GM23338 (cell line): ENCODE measurements at regions not wholly inside any gene's neighbourhood (a gene's known extent, or its start where the extent isn't known, plus 50 kb on each side); places are given as distances from the start of the nearest gene placed in this dataset.

Source experiments
- ATAC-seq: fragments of 200-7000 bp; cut with Tn5 transposase; 3 replicates; pipeline ENCODE4 v1.9.1; 2020
- DNase-seq: peaks from one replicate; pipeline ENCODE4 v3.0.0-alpha.2; 2015; ENCODE audit warnings: low spot score
- H2AFZ ChIP-seq: fragments of 200-600 bp; sonication (generic); 2 replicates; pipeline ENCODE4 v1.8.0; 2016; ENCODE audit warnings: antibody characterized with exemption, mild to moderate bottlenecking, moderate library complexity
- H3F3A ChIP-seq: fragments of 200-600 bp; sonication (generic); replicated peaks from 2 replicates; pipeline ENCODE4 v1.8.0; 2017; ENCODE audit warnings: antibody characterized with exemption, mixed run types, low read depth
- H3K27ac ChIP-seq: fragments of 200-600 bp; sonication (generic); 2 replicates; pipeline ENCODE4 v1.6.1; 2016; ENCODE audit warnings: low read depth
- H3K27me3 ChIP-seq: fragments of 200-600 bp; sonication (generic); 2 replicates; pipeline ENCODE4 v1.8.0; 2016; ENCODE audit warnings: mild to moderate bottlenecking, mixed run types, moderate library complexity; ENCODE audit not compliant: insufficient read depth
- H3K36me3 ChIP-seq: fragments of 200-600 bp; sonication (generic); 2 replicates; pipeline ENCODE4 v1.8.0; 2016; ENCODE audit warnings: mild to moderate bottlenecking; ENCODE audit not compliant: insufficient read depth
- H3K4me1 ChIP-seq: fragments of 200-600 bp; sonication (generic); 2 replicates; pipeline ENCODE4 v1.8.0; 2016; ENCODE audit warnings: mild to moderate bottlenecking, moderate library complexity; ENCODE audit not compliant: insufficient read depth
- H3K4me2 ChIP-seq: fragments of 200-600 bp; sonication (generic); 2 replicates; pipeline ENCODE4 v1.7.1; 2017; ENCODE audit warnings: mixed run types
- H3K4me3 ChIP-seq: fragments of 200-600 bp; sonication (generic); 2 replicates; pipeline ENCODE4 v1.6.1; 2016; ENCODE audit warnings: mixed run types
- H3K79me2 ChIP-seq: fragments of 200-600 bp; sonication (generic); replicated peaks from 2 replicates; pipeline ENCODE4 v1.8.0; 2017; ENCODE audit warnings: mild to moderate bottlenecking; ENCODE audit not compliant: insufficient read depth
- H3K9me2 ChIP-seq: fragments of 200-600 bp; sonication (generic); 2 replicates; pipeline ENCODE4 v1.8.0; 2017; ENCODE audit not compliant: insufficient read depth
- H4K20me1 ChIP-seq: fragments of 200-600 bp; sonication (generic); replicated peaks from 2 replicates; pipeline ENCODE4 v1.8.0; 2017; ENCODE audit warnings: mild to moderate bottlenecking; ENCODE audit not compliant: insufficient read depth
- H3K27ac Mint-ChIP-seq: 2 replicates; pipeline ENCODE4 v1.8.0; 2020; ENCODE audit warnings: inconsistent platforms, mild to moderate bottlenecking, moderate library complexity, mixed read lengths
- H3K27me3 Mint-ChIP-seq: 3 replicates; pipeline ENCODE4 v1.8.0; 2022; ENCODE audit warnings: low read depth, mild to moderate bottlenecking, moderate library complexity, mixed read lengths, inconsistent platforms; ENCODE audit not compliant: insufficient read depth, poor library complexity
- H3K36me3 Mint-ChIP-seq: 3 replicates; pipeline ENCODE4 v1.8.0; 2021; ENCODE audit warnings: low read depth, mild to moderate bottlenecking, inconsistent platforms, moderate library complexity, mixed read lengths
- H3K4me1 Mint-ChIP-seq: 3 replicates; pipeline ENCODE4 v1.8.0; 2020; ENCODE audit warnings: mild to moderate bottlenecking, inconsistent platforms, mixed read lengths
- H3K4me3 Mint-ChIP-seq: 3 replicates; pipeline ENCODE4 v1.8.0; 2021; ENCODE audit warnings: moderate library complexity, mild to moderate bottlenecking, inconsistent platforms, mixed read lengths
- H3K9me3 Mint-ChIP-seq: 3 replicates; pipeline ENCODE4 v1.8.0; 2020; ENCODE audit warnings: moderate library complexity, mild to moderate bottlenecking, inconsistent platforms, mixed read lengths
- CREB1 ChIP-seq: fragments of 250-450 bp; sonication (Bioruptor Pico); IDR thresholded peaks from 2 replicates; pipeline ENCODE4 v1.5.0; 2020; ENCODE audit warnings: low read depth, mild to moderate bottlenecking, moderate library complexity
- EZH2 ChIP-seq: fragments of 200-600 bp; sonication (generic); IDR thresholded peaks from one replicate; pipeline ENCODE4 v1.8.0; 2017; ENCODE audit warnings: antibody characterized with exemption, mild to moderate bottlenecking, low read depth; ENCODE audit not compliant: unreplicated experiment
- NANOG ChIP-seq: IDR thresholded peaks from 2 replicates; pipeline ENCODE4 v1.6.1; 2016; ENCODE audit warnings: antibody characterized with exemption, borderline replicate concordance
- POLR2AphosphoS5 ChIP-seq: IDR thresholded peaks from 2 replicates; pipeline ENCODE4 v1.6.1; 2016; ENCODE audit warnings: antibody characterized with exemption, low read depth
- STAT1 ChIP-seq: IDR thresholded peaks from one replicate; pipeline ENCODE4 v1.6.1; 2016; ENCODE audit warnings: antibody characterized with exemption; ENCODE audit not compliant: unreplicated experiment
- ZNF114 ChIP-seq: fragments of 250-450 bp; sonication (Bioruptor Pico); IDR thresholded peaks from 2 replicates; pipeline ENCODE4 v1.5.0; 2020; ENCODE audit warnings: mild to moderate bottlenecking, moderate library complexity
- ZNF331 ChIP-seq: fragments of 250-450 bp; sonication (Bioruptor Pico); IDR thresholded peaks from 2 replicates; pipeline ENCODE4 v1.5.0; 2020; ENCODE audit warnings: low read depth, mild to moderate bottlenecking, moderate library complexity
- TF ChIP-seq, protein P1 (sequence below): IDR thresholded peaks from 2 replicates; pipeline ENCODE4 v1.6.1; 2016; ENCODE audit warnings: antibody characterized with exemption
- TF ChIP-seq, protein P2 (sequence below): IDR thresholded peaks from one replicate; pipeline ENCODE4 v1.6.1; 2018; ENCODE audit warnings: antibody characterized with exemption; ENCODE audit not compliant: unreplicated experiment

GRCh38 chr2:48844417-48845155, 89.1 kb upstream of the LHCGR start (continued):
- TF ChIP-seq, protein P1, sequence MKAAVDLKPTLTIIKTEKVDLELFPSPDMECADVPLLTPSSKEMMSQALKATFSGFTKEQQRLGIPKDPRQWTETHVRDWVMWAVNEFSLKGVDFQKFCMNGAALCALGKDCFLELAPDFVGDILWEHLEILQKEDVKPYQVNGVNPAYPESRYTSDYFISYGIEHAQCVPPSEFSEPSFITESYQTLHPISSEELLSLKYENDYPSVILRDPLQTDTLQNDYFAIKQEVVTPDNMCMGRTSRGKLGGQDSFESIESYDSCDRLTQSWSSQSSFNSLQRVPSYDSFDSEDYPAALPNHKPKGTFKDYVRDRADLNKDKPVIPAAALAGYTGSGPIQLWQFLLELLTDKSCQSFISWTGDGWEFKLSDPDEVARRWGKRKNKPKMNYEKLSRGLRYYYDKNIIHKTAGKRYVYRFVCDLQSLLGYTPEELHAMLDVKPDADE, result no peak
- TF ChIP-seq EZH2, result no peak
- TF ChIP-seq STAT1, result no peak

DNA sequence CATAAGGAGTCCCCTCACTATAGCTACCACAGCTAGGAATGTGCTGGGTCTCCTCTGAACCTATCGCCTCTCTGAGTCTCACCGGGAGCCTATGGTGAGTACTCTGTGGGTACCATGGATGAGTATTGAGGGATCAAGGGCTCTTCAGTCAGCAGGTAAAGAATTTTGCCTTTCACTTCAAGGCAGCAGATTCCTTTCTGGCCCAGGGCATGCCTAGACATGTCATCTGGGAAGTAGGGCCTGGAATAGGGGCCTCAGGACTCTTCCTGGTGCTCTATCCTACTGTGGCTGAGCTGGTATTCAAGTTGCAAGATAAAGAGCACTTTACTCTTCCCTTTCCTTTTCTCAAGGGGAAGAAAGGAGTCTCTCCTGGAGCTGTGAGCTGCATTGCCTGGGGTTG, 85.6 kb upstream of the LHCGR start:
- Mint-ChIP-seq H3K4me3 (no peak overlapping the region), H3K27ac (no peak overlapping the region), H3K9me3 (no peaks in the 10 kb centered on the region), H3K36me3 (no peaks in the 10 kb centered on the region), H3K4me1 (no peaks in the 10 kb centered on the region), H3K27me3 (no peaks in the 10 kb centered on the region)
- Histone ChIP-seq H3K79me2 (no peaks in the 10 kb centered on the region), H3K9me2 (peaks cover 28% of the 10 kb centered on the region; the same call in 1 of the 2 replicates), H3K4me3 (no peak overlapping the region), H3K36me3 (no peaks in the 10 kb centered on the region), H3F3A (no peaks in the 10 kb centered on the region), H3K4me2 (no peak overlapping the region), H3K27ac (no peak overlapping the region), H4K20me1 (no peaks in the 10 kb centered on the region), H2AFZ (no peak overlapping the region), H3K4me1 (no peaks in the 10 kb centered on the region), H3K27me3 (no peaks in the 10 kb centered on the region)
- ATAC-seq (no peak), DNase-seq (no peak)
- TF ChIP-seq, protein P1, result no peak
- TF ChIP-seq ZNF331 (no peak), CREB1 (CRISPR knock-in tag) (no peak), STAT1 (no peak), NANOG (no peak), POLR2AphosphoS5 (no peak), ZNF114 (CRISPR knock-in tag) (no peak)
- TF ChIP-seq, protein P2, sequence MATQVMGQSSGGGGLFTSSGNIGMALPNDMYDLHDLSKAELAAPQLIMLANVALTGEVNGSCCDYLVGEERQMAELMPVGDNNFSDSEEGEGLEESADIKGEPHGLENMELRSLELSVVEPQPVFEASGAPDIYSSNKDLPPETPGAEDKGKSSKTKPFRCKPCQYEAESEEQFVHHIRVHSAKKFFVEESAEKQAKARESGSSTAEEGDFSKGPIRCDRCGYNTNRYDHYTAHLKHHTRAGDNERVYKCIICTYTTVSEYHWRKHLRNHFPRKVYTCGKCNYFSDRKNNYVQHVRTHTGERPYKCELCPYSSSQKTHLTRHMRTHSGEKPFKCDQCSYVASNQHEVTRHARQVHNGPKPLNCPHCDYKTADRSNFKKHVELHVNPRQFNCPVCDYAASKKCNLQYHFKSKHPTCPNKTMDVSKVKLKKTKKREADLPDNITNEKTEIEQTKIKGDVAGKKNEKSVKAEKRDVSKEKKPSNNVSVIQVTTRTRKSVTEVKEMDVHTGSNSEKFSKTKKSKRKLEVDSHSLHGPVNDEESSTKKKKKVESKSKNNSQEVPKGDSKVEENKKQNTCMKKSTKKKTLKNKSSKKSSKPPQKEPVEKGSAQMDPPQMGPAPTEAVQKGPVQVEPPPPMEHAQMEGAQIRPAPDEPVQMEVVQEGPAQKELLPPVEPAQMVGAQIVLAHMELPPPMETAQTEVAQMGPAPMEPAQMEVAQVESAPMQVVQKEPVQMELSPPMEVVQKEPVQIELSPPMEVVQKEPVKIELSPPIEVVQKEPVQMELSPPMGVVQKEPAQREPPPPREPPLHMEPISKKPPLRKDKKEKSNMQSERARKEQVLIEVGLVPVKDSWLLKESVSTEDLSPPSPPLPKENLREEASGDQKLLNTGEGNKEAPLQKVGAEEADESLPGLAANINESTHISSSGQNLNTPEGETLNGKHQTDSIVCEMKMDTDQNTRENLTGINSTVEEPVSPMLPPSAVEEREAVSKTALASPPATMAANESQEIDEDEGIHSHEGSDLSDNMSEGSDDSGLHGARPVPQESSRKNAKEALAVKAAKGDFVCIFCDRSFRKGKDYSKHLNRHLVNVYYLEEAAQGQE, result no peak
